WERI-Rb-1 (cell line): ENCODE measurements at regions not wholly inside any gene's neighbourhood (a gene's known extent, or its start where the extent isn't known, plus 50 kb on each side); places are given as distances from the start of the nearest gene placed in this dataset.

Source experiments
- DNase-seq: peaks from one replicate; pipeline ENCODE4 v3.0.0-alpha.2; 2020
- H3K27ac ChIP-seq: fragments of 250-450 bp; sonication (Bioruptor Pico); 2 replicates; pipeline ENCODE4 v1.5.1; 2020; ENCODE audit warnings: mild to moderate bottlenecking, moderate library complexity
- H3K27me3 ChIP-seq: fragments of 250-450 bp; sonication (Bioruptor Pico); 2 replicates; pipeline ENCODE4 v1.5.1; 2021; ENCODE audit warnings: mild to moderate bottlenecking, low read depth, moderate library complexity; ENCODE audit not compliant: insufficient read depth, severe bottlenecking
- H3K36me3 ChIP-seq: fragments of 250-450 bp; sonication (Bioruptor Pico); 2 replicates; pipeline ENCODE4 v1.5.1; 2020; ENCODE audit warnings: mild to moderate bottlenecking, moderate library complexity
- H3K4me3 ChIP-seq: 2 replicates; pipeline ENCODE4 v1.5.1; 2011; ENCODE audit warnings: low read depth, mild to moderate bottlenecking, control low read depth, low read length
- H3K9me3 ChIP-seq: fragments of 250-450 bp; sonication (Bioruptor Pico); 2 replicates; pipeline ENCODE4 v1.5.1; 2021; ENCODE audit warnings: mild to moderate bottlenecking, moderate library complexity; ENCODE audit not compliant: severe bottlenecking
- TF ChIP-seq, protein P1 (sequence below): IDR thresholded peaks from 2 replicates; pipeline ENCODE4 v1.5.1; 2011; ENCODE audit warnings: low read depth, mild to moderate bottlenecking, control low read depth, inconsistent platforms, low read length

DNA sequence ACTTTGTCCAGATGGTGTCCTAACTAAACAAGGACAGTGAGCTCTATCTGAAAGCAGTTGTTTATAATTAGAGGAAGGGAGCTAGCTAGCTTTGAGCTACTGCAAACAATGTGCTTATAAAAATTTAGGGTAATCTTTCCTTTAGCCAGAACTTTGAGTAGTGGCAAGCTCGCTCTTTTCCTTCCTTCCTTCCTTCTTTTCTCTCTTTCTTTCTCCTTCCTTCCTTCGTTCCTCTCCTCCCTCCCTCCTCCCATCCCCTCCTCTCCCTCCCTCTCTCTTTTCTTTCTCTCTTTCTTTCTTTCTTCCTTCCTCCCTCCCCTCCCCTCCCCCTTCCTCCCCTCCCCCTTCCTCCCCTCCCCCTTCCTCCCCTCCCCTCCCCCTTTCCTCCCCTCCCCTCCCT is 520.1 kb downstream of the INHBA start:
- TF ChIP-seq, protein P1, sequence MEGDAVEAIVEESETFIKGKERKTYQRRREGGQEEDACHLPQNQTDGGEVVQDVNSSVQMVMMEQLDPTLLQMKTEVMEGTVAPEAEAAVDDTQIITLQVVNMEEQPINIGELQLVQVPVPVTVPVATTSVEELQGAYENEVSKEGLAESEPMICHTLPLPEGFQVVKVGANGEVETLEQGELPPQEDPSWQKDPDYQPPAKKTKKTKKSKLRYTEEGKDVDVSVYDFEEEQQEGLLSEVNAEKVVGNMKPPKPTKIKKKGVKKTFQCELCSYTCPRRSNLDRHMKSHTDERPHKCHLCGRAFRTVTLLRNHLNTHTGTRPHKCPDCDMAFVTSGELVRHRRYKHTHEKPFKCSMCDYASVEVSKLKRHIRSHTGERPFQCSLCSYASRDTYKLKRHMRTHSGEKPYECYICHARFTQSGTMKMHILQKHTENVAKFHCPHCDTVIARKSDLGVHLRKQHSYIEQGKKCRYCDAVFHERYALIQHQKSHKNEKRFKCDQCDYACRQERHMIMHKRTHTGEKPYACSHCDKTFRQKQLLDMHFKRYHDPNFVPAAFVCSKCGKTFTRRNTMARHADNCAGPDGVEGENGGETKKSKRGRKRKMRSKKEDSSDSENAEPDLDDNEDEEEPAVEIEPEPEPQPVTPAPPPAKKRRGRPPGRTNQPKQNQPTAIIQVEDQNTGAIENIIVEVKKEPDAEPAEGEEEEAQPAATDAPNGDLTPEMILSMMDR, result no peak
- Histone ChIP-seq H3K4me3 (no peak overlapping the region), H3K9me3 (no peaks in the 10 kb centered on the region), H3K27ac (no peak overlapping the region), H3K36me3 (no peaks in the 10 kb centered on the region), H3K27me3 (peaks cover 22% of the 10 kb centered on the region)
- DNase-seq, result no peak

DNA sequence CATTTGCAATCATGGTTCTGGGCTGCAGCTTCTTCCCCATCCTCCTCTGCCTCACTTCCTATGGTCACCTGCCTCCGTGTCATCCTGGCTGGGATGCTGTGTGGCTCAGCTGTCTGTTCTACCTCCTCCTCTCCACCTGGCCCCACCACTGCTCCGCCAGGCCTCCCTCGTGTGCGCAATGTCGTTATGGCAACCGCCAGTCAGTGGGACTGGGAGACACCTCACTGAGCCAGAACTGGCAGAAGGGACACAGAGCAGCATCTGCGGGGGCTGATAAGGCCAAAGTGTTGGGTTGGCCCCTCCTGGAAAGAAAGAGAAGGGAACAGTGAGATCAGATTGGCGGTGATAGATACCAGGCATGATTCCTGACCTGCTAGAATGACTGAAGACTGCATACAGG is 527.5 kb downstream of the INHBA start:
- H3K4me3 ChIP-seq, result no peak overlapping the region

DNA sequence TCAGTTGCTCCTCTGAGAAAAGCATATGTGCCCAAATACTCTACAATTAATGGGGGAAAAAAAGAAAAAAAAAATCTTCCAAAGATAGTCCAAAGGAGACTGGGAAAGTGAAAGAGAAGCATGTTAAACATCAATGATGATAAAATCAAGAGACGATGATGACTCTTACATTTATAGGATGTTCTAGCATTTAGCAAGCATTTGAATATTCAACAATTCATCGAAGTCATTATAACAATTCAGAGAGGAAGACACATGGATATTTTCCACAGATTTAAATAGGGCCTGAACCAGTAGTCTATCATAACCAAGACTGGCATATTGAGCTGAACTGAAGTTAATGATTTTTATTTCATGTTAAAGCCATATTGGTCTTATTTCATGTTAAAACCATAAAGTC is 528.4 kb downstream of the INHBA start:
- TF ChIP-seq, protein P1, result no peak
- no peak overlapping the region for H3K4me3 ChIP-seq
- H3K36me3 ChIP-seq, result no peaks in the 10 kb centered on the region
- peaks cover 31% of the 10 kb centered on the region for H3K27me3 ChIP-seq
- H3K27ac ChIP-seq, result no peak overlapping the region
- no peak for DNase-seq
- H3K9me3 ChIP-seq, result no peaks in the 10 kb centered on the region

More for the DNA sequence above, 527.5 kb downstream of the INHBA start:
- TF ChIP-seq, protein P1, result no peak
- Histone ChIP-seq H3K36me3 (no peaks in the 10 kb centered on the region), H3K9me3 (no peaks in the 10 kb centered on the region), H3K27ac (no peak overlapping the region), H3K27me3 (peaks cover 33% of the 10 kb centered on the region)
- DNase-seq, result no peak

DNA sequence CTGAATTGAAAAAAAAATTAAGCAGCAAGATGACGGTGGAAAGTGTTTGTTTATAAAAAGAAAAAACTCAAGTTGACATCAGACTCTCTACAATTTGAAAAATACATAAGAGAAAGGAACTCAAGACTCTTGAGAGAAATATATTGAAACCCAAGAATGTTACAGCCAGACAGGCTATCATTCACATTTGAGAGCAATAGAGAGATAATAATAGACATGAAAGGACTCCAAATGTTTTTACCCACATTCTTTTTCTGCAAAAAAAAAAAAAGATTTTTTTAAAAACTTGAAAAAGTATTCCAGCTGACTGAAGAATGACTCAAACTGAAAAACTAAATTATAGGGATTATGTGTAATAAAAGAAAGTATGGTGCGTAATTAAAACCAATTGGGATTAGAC is 532.4 kb downstream of the INHBA start:
- no peak for DNase-seq
- Histone ChIP-seq H3K9me3 (no peaks in the 10 kb centered on the region), H3K27me3 (peaks cover 18% of the 10 kb centered on the region), H3K4me3 (no peak overlapping the region), H3K36me3 (no peaks in the 10 kb centered on the region), H3K27ac (no peak overlapping the region)
- TF ChIP-seq, protein P1, result no peak

DNA sequence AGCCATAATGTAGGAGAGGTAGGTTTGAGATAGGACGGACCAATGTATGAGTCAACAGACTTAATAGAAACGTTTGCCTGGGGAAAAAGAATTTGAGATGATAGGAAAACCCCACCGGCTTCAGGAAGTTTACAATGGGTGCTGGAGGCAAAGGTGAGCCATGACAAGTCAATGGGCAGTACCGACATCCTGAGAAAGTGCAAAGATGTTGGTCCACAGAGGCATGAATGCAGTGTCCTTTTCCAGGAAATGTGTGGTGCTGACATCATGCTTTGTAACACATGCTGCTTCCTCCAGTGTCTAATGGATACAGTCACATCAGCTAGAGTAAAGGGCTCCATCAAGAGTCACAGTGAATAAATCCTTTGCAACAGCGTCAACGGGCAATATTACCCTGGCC is 533.6 kb downstream of the INHBA start:
- Histone ChIP-seq H3K27ac (no peak overlapping the region), H3K4me3 (no peak overlapping the region), H3K36me3 (no peaks in the 10 kb centered on the region), H3K9me3 (no peaks in the 10 kb centered on the region), H3K27me3 (peaks cover 13% of the 10 kb centered on the region)
- TF ChIP-seq, protein P1, result no peak
- no peak for DNase-seq

DNA sequence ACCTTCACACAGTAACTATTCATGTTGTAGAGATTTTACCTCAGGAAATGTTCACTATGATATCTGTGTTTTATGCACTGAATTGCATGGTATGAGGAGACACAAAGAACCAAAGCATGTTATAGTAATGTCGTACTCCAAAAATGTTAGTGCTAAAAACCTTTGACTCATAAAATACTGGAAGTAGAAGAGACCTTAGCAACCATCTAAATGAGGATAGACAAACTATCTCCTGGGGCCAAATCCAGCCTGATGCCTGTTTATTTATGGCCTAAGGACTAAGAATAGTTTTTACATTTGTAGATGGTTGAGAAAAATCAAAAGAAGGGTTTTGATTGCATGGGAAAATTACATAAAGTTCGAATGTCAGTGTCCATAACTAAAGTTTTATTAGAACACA is 535.1 kb downstream of the INHBA start:
- H3K4me3 ChIP-seq, result no peak overlapping the region
- H3K9me3 ChIP-seq, result no peaks in the 10 kb centered on the region
- no peak for DNase-seq
- peaks cover 7% of the 10 kb centered on the region for H3K27me3 ChIP-seq
- H3K36me3 ChIP-seq, result no peaks in the 10 kb centered on the region
- TF ChIP-seq, protein P1, result no peak
- no peak overlapping the region for H3K27ac ChIP-seq
